ENCODE measurements at regions not wholly inside any gene's neighbourhood (a gene's known extent, or its start where the extent isn't known, plus 50 kb on each side); places are given as distances from the start of the nearest gene placed in this dataset.
A peak's percentile ranks its signal among the peaks of the same experiment; 100 is the strongest.

DNA sequence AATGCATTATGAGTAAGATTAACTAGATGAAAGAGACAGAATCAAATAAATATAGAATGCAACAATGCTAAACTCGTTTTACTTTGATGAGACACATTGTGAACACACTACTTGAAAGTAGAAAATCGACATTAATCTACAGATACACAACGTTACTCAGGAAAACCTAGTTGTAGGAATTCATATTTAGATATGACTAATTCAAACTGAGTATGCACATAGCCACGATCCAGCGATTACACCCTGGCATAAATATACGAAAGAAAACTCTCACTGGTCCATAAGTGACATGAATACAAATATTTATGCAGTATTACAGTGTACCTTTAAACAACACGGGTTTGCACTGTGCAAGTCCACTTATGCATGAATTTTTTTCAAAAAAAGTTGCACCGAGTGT, 485.6 kb downstream of the TMX3 start:
- Histone ChIP-seq H3K4me1 (ENCODE audit: insufficient read depth, low read length, poor library complexity, severe bottlenecking) (peaks cover 6% of the 10 kb centered on the region), H3K79me2 (ENCODE audit: insufficient read depth, low read length) (no peaks in the 10 kb centered on the region), H3K9me2 (replicated peaks; ENCODE audit: low read depth, low read length) (no peaks in the 10 kb centered on the region), H3K27me3 (ENCODE audit: insufficient read depth, low read length, poor library complexity, severe bottlenecking) (no peaks in the 10 kb centered on the region), H3K36me3 (ENCODE audit: insufficient read depth, low read length) (no peaks in the 10 kb centered on the region), H4K20me1 (ENCODE audit: insufficient read depth, low read length, poor library complexity, severe bottlenecking) (no peaks in the 10 kb centered on the region), H3F3A (ENCODE audit: low read depth) (no peaks in the 10 kb centered on the region), H2AFZ (ENCODE audit: low read length) (no peak overlapping the region), H3K4me3 (ENCODE audit: low read length, poor library complexity, severe bottlenecking) (no peak overlapping the region), H3K9ac (ENCODE audit: low read depth, low read length, poor library complexity, severe bottlenecking) (no peak overlapping the region), H3K4me2 (ENCODE audit: low read depth, low read length, poor library complexity, severe bottlenecking) (no peak overlapping the region), H3K9me3 (ENCODE audit: insufficient read depth, low read depth, low read length) (no peaks in the 10 kb centered on the region; the same call in 1 of the 2 replicates)
- TF ChIP-seq, protein P1, sequence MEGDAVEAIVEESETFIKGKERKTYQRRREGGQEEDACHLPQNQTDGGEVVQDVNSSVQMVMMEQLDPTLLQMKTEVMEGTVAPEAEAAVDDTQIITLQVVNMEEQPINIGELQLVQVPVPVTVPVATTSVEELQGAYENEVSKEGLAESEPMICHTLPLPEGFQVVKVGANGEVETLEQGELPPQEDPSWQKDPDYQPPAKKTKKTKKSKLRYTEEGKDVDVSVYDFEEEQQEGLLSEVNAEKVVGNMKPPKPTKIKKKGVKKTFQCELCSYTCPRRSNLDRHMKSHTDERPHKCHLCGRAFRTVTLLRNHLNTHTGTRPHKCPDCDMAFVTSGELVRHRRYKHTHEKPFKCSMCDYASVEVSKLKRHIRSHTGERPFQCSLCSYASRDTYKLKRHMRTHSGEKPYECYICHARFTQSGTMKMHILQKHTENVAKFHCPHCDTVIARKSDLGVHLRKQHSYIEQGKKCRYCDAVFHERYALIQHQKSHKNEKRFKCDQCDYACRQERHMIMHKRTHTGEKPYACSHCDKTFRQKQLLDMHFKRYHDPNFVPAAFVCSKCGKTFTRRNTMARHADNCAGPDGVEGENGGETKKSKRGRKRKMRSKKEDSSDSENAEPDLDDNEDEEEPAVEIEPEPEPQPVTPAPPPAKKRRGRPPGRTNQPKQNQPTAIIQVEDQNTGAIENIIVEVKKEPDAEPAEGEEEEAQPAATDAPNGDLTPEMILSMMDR (conservative IDR thresholded peaks at IDR 0.05; ENCODE audit: low read length) = no peak
- no peak for TF ChIP-seq EZH2phosphoT487 (IDR thresholded peaks at IDR 0.05; ENCODE audit: borderline replicate concordance)

DNA sequence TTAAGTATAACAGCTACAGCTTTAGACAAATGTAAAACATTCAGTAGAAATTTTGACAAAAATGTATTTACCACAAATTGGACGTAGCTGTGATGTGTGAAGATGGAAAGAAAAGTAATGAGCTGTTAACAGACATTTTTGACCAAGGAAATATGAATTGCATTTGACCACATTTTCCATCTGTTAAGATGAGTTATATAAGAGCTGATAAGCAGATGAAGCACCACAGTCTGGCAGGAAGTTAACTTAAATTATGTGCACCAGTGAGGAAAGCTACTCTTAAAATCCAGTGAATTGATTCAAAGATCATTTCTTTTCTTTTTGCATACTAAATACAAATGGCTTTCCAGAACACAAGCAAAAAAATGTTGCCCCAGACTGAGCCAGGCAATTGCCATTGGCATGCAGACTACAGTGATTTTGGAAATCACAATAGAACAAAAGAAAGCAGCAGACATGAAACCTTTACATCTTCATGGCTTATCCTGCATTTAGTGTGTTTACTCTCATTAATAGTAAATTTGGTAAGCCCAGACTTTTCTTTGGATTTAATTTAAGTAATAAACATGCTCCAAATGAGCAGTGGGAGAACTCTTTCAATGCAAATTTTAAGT, 493.7 kb downstream of the TMX3 start:
- Histone ChIP-seq H3K79me2 (ENCODE audit: insufficient read depth, low read length) (no peaks in the 10 kb centered on the region), H3K4me3 (ENCODE audit: low read length, poor library complexity, severe bottlenecking) (peak overlapping the region; percentile 59), H4K20me1 (ENCODE audit: insufficient read depth, low read length, poor library complexity, severe bottlenecking) (no peaks in the 10 kb centered on the region), H3K9me3 (ENCODE audit: insufficient read depth, low read depth, low read length) (no peaks in the 10 kb centered on the region; the same call in 1 of the 2 replicates), H3K4me1 (ENCODE audit: insufficient read depth, low read length, poor library complexity, severe bottlenecking) (peaks cover 41% of the 10 kb centered on the region), H2AFZ (ENCODE audit: low read length) (no peak overlapping the region), H3K9ac (ENCODE audit: low read depth, low read length, poor library complexity, severe bottlenecking) (peak overlapping the region; percentile 62), H3K4me2 (ENCODE audit: low read depth, low read length, poor library complexity, severe bottlenecking) (peak overlapping the region; percentile 78), H3K9me2 (replicated peaks; ENCODE audit: low read depth, low read length) (no peaks in the 10 kb centered on the region), H3K27me3 (ENCODE audit: insufficient read depth, low read length, poor library complexity, severe bottlenecking) (no peaks in the 10 kb centered on the region), H3F3A (ENCODE audit: low read depth) (peaks cover 9% of the 10 kb centered on the region), H3K36me3 (ENCODE audit: insufficient read depth, low read length) (no peaks in the 10 kb centered on the region)
- TF ChIP-seq, protein P1 (conservative IDR thresholded peaks at IDR 0.05; ENCODE audit: low read length) = no peak
- peak; percentile 41; the same call in 1 of the 2 replicates for TF ChIP-seq EZH2phosphoT487 (IDR thresholded peaks at IDR 0.05; ENCODE audit: borderline replicate concordance)

DNA sequence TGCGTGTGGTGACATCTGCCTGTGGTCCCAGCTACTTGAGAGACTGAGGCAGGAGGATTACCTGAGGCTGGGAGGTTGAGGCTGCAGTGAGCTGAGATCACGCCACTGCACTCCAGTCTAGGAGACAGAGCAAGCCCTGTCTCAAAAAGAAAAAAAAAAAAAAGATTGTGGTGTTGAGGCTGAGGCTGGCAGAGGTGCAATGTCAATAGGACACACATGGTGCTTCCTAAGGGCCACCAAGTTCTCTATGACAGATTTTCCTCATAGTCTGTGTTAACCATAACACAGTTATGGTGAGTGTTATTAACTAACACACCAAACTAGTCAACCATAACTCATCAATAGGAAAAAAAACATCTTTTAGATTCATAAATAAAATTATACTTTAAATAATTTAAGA, 494.4 kb downstream of the TMX3 start:
- H3K9me3 ChIP-seq (ENCODE audit: insufficient read depth, low read depth, low read length) = no peaks in the 10 kb centered on the region; the same call in 1 of the 2 replicates
- peak overlapping the region; percentile 78 for H3K4me2 ChIP-seq (ENCODE audit: low read depth, low read length, poor library complexity, severe bottlenecking)
- no peaks in the 10 kb centered on the region for H3K36me3 ChIP-seq (ENCODE audit: insufficient read depth, low read length)
- H3K4me3 ChIP-seq (ENCODE audit: low read length, poor library complexity, severe bottlenecking) = peak overlapping the region; percentile 59
- H3K9me2 ChIP-seq (replicated peaks; ENCODE audit: low read depth, low read length) = no peaks in the 10 kb centered on the region
- peaks cover 41% of the 10 kb centered on the region for H3K4me1 ChIP-seq (ENCODE audit: insufficient read depth, low read length, poor library complexity, severe bottlenecking)
- H3K79me2 ChIP-seq (ENCODE audit: insufficient read depth, low read length) = no peaks in the 10 kb centered on the region
- peak overlapping the region; percentile 55; the same call in 1 of the 2 replicates for H2AFZ ChIP-seq (ENCODE audit: low read length)
- peak overlapping the region; percentile 62 for H3K9ac ChIP-seq (ENCODE audit: low read depth, low read length, poor library complexity, severe bottlenecking)
- H3K27me3 ChIP-seq (ENCODE audit: insufficient read depth, low read length, poor library complexity, severe bottlenecking) = no peaks in the 10 kb centered on the region
- no peak for TF ChIP-seq EZH2phosphoT487 (IDR thresholded peaks at IDR 0.05; ENCODE audit: borderline replicate concordance)
- TF ChIP-seq, protein P1 (conservative IDR thresholded peaks at IDR 0.05; ENCODE audit: low read length) = no peak
- peaks cover 9% of the 10 kb centered on the region for H3F3A ChIP-seq (ENCODE audit: low read depth)
- no peaks in the 10 kb centered on the region for H4K20me1 ChIP-seq (ENCODE audit: insufficient read depth, low read length, poor library complexity, severe bottlenecking)
